Sigmoid colon (tissue), 4 donors: ENCODE measurements at regions not wholly inside any gene's neighbourhood (a gene's known extent, or its start where the extent isn't known, plus 50 kb on each side); places are given as distances from the start of the nearest gene placed in this dataset.

Source experiments
- CTCF ChIP-seq, 4 experiments: fragments of 450-650 bp in 3 of 4; fragments of 200-600 bp in 1 of 4; IDR thresholded peaks; one replicate each; pipeline ENCODE4 v1.5.1; 2016 to 2019; ENCODE audit warnings: antibody characterized with exemption in 4 of 4, mild to moderate bottlenecking in 3 of 4, moderate library complexity in 2 of 4
- POLR2AphosphoS5 ChIP-seq, 4 donors: sonication (generic); formaldehyde crosslinking; IDR thresholded peaks; one replicate each; pipeline ENCODE4 v1.6.1; 2017; ENCODE audit warnings: antibody characterized with exemption in 4 of 4

- TF ChIP-seq POLR2AphosphoS5 (IDR thresholded peaks at IDR 0.05) (no peak), CTCF (IDR thresholded peaks at IDR 0.05) (no peak)
Observed at GRCh38 chr5:34486849-34487158, 169.3 kb upstream of the RAI14 start.
